SK-N-SH treated with all-trans-retinoic acid at 6 μM for 48 hours (cell line): ENCODE measurements at regions not wholly inside any gene's neighbourhood (a gene's known extent, or its start where the extent isn't known, plus 50 kb on each side); places are given as distances from the start of the nearest gene placed in this dataset.

ENCODE experiments used
- ATAC-seq: fragments of 200-7000 bp; cut with Tn5 transposase; 3 replicates; pipeline ENCODE4 v1.9.1; 2020; ENCODE audit warnings: mild to moderate bottlenecking, moderate library complexity
- ARNTL ChIP-seq: fragments of 450-650 bp; formaldehyde crosslinking; IDR thresholded peaks from 2 replicates; pipeline ENCODE4 v1.5.0; 2020; ENCODE audit warnings: low read depth, mild to moderate bottlenecking, moderate library complexity, borderline replicate concordance
- BACH2 ChIP-seq: fragments of 250-450 bp; sonication (Bioruptor Pico); IDR thresholded peaks from 2 replicates; pipeline ENCODE4 v1.9.0; 2021; ENCODE audit warnings: mild to moderate bottlenecking, borderline replicate concordance
- CSRNP3 ChIP-seq: fragments of 250-450 bp; sonication (Bioruptor Pico); IDR thresholded peaks from 2 replicates; pipeline ENCODE4 v1.5.1; 2021; ENCODE audit warnings: mild to moderate bottlenecking, moderate library complexity
- GLIS3 ChIP-seq: fragments of 250-450 bp; sonication (Bioruptor Pico); IDR thresholded peaks from 2 replicates; pipeline ENCODE4 v1.5.0; 2020; ENCODE audit warnings: mild to moderate bottlenecking, moderate library complexity
- ISL1 ChIP-seq: fragments of 250-450 bp; sonication (Bioruptor Pico); IDR thresholded peaks from 2 replicates; pipeline ENCODE4 v2.1.2; 2022; ENCODE audit warnings: mild to moderate bottlenecking, moderate library complexity
- OSR1 ChIP-seq: fragments of 250-450 bp; sonication (Bioruptor Pico); IDR thresholded peaks from 2 replicates; pipeline ENCODE4 v1.8.0; 2022; ENCODE audit warnings: moderate library complexity, mild to moderate bottlenecking, inconsistent platforms
- PATZ1 ChIP-seq: fragments of 250-450 bp; sonication (Bioruptor Pico); IDR thresholded peaks from 2 replicates; pipeline ENCODE4 v1.8.0; 2020; ENCODE audit warnings: mild to moderate bottlenecking, moderate library complexity, borderline replicate concordance
- POU6F1 ChIP-seq: fragments of 250-450 bp; sonication (Bioruptor Pico); IDR thresholded peaks from 2 replicates; pipeline ENCODE4 v1.8.0; 2021; ENCODE audit warnings: low read depth, mild to moderate bottlenecking, moderate library complexity, borderline replicate concordance
- PPARA ChIP-seq: fragments of 250-450 bp; sonication (Bioruptor Pico); IDR thresholded peaks from 2 replicates; pipeline ENCODE4 v1.5.0; 2020; ENCODE audit warnings: mild to moderate bottlenecking, borderline replicate concordance
- RARB ChIP-seq: fragments of 250-450 bp; sonication (Bioruptor Pico); IDR thresholded peaks from 2 replicates; pipeline ENCODE4 v1.8.0; 2021; ENCODE audit warnings: mild to moderate bottlenecking, moderate library complexity
- TCF4 ChIP-seq: fragments of 250-450 bp; sonication (Bioruptor Pico); IDR thresholded peaks from 2 replicates; pipeline ENCODE4 v1.8.0; 2021; ENCODE audit warnings: mild to moderate bottlenecking, moderate library complexity, borderline replicate concordance
- ZC3H10 ChIP-seq: fragments of 250-450 bp; sonication (Bioruptor Pico); IDR thresholded peaks from 2 replicates; pipeline ENCODE4 v1.5.1; 2021; ENCODE audit warnings: mild to moderate bottlenecking, moderate library complexity
- ZFP3 ChIP-seq: fragments of 250-450 bp; sonication (Bioruptor Pico); IDR thresholded peaks from 2 replicates; pipeline ENCODE4 v1.5.0; 2020; ENCODE audit warnings: mild to moderate bottlenecking, moderate library complexity
- ZNF565 ChIP-seq: fragments of 450-650 bp; formaldehyde crosslinking; conservative IDR thresholded peaks from 2 replicates; pipeline ENCODE4 v1.5.0; 2020; ENCODE audit warnings: low read depth, mild to moderate bottlenecking, moderate library complexity
- ZNF70 ChIP-seq: fragments of 450-650 bp; formaldehyde crosslinking; IDR thresholded peaks from 2 replicates; pipeline ENCODE4 v1.5.0; 2020; ENCODE audit warnings: mild to moderate bottlenecking, moderate library complexity
- ZNF8 ChIP-seq: fragments of 450-650 bp; formaldehyde crosslinking; IDR thresholded peaks from 2 replicates; pipeline ENCODE4 v1.5.0; 2020; ENCODE audit warnings: mild to moderate bottlenecking, moderate library complexity
- TF ChIP-seq, protein P1 (sequence below): fragments of 250-450 bp; sonication (Bioruptor Pico); IDR thresholded peaks from 2 replicates; pipeline ENCODE4 v1.5.1; 2020; ENCODE audit warnings: low read depth, mild to moderate bottlenecking, moderate library complexity
- TF ChIP-seq, protein P2 (sequence below): fragments of 250-450 bp; sonication (Bioruptor Pico); IDR thresholded peaks from 2 replicates; pipeline ENCODE4 v1.5.0; 2020; ENCODE audit warnings: mild to moderate bottlenecking, moderate library complexity

DNA sequence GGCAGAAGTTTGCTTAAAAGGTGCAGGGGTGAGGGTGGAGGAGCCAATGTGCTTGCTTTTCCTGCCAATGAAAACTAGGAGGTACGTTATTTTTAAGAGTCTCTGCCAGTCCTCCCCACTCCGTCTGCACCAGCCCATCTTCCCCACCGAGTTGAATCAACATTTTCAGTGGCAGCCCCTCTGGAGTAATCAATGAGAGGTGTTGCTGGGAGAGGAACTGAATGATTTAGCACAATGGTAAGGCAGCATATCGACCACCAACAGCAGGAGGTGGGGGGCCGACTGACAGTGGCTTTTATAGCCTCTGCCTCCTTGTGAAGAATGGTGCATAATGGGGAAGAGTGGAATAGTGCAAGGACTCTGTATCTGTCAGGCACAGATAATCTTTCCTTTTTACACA, 1465.0 kb upstream of the GOT2 start (continued):
- TF ChIP-seq, protein P1, sequence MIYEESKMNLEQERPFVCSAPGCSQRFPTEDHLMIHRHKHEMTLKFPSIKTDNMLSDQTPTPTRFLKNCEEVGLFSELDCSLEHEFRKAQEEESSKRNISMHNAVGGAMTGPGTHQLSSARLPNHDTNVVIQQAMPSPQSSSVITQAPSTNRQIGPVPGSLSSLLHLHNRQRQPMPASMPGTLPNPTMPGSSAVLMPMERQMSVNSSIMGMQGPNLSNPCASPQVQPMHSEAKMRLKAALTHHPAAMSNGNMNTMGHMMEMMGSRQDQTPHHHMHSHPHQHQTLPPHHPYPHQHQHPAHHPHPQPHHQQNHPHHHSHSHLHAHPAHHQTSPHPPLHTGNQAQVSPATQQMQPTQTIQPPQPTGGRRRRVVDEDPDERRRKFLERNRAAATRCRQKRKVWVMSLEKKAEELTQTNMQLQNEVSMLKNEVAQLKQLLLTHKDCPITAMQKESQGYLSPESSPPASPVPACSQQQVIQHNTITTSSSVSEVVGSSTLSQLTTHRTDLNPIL (CRISPR knock-in tag): no peak
- TF ChIP-seq PPARA (CRISPR knock-in tag): no peak
- no peak for TF ChIP-seq ZNF565

DNA sequence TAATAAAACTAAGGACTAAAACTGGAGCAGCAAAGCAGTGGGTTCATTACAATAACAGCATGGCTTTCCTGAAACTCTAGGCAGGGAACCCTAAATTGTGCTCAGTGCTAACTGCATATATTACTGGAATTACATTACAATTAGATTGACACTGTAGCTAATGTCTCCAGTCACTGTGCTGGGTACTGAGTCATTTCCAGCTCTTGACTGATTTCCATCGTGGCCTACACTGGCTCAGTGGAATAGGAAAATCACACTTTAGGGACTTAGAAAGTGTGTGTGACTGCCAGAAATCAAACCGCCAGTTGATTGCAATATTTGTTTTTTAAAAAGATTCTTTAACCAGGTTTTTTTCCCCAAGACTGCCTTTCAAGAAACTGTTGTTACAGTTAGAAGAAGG, 1447.4 kb upstream of the GOT2 start:
- no peak for TF ChIP-seq CSRNP3 (CRISPR knock-in tag)
- TF ChIP-seq, protein P2, sequence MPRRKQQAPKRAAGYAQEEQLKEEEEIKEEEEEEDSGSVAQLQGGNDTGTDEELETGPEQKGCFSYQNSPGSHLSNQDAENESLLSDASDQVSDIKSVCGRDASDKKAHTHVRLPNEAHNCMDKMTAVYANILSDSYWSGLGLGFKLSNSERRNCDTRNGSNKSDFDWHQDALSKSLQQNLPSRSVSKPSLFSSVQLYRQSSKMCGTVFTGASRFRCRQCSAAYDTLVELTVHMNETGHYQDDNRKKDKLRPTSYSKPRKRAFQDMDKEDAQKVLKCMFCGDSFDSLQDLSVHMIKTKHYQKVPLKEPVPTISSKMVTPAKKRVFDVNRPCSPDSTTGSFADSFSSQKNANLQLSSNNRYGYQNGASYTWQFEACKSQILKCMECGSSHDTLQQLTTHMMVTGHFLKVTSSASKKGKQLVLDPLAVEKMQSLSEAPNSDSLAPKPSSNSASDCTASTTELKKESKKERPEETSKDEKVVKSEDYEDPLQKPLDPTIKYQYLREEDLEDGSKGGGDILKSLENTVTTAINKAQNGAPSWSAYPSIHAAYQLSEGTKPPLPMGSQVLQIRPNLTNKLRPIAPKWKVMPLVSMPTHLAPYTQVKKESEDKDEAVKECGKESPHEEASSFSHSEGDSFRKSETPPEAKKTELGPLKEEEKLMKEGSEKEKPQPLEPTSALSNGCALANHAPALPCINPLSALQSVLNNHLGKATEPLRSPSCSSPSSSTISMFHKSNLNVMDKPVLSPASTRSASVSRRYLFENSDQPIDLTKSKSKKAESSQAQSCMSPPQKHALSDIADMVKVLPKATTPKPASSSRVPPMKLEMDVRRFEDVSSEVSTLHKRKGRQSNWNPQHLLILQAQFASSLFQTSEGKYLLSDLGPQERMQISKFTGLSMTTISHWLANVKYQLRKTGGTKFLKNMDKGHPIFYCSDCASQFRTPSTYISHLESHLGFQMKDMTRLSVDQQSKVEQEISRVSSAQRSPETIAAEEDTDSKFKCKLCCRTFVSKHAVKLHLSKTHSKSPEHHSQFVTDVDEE (CRISPR knock-in tag): no peak
- TF ChIP-seq, protein P1 (CRISPR knock-in tag): no peak

DNA sequence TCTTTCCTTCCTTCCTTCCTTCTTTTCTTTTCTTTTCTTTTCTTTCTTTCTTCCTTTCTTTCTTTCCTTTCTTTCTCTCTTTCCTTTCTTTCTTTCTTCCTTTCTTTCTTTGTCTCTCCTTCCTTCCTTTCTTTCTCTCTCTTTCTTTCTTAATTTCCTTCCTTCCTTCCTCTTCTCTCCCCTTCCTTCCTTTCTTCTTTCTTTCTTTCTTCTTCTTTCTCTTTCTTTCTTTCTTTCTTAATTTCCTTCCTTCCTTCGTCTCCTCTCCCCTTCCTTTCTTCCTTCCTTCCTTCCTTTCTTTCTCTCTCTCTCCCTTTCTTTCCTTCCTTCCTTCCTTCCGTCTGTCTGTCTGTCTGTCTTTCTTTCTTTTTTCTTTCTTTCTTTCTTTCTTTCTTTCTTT, 1446.5 kb upstream of the GOT2 start:
- TF ChIP-seq BACH2 (CRISPR knock-in tag) (no peak), CSRNP3 (CRISPR knock-in tag) (no peak), ISL1 (CRISPR knock-in tag) (no peak), ZFP3 (CRISPR knock-in tag) (no peak), ZC3H10 (no peak), POU6F1 (CRISPR knock-in tag) (no peak), ZNF70 (CRISPR knock-in tag) (no peak), OSR1 (no peak), ARNTL (CRISPR knock-in tag) (no peak), RARB (CRISPR knock-in tag) (no peak), PPARA (CRISPR knock-in tag) (no peak), ZNF8 (CRISPR knock-in tag) (no peak)
- TF ChIP-seq, protein P1 (CRISPR knock-in tag): no peak
- no peak for ATAC-seq

More for the DNA sequence above, 1447.4 kb upstream of the GOT2 start:
- ATAC-seq: no peak

- no peak for ATAC-seq
- TF ChIP-seq POU6F1 (CRISPR knock-in tag) (no peak), RARB (CRISPR knock-in tag) (no peak), GLIS3 (CRISPR knock-in tag) (no peak), TCF4 (CRISPR knock-in tag) (no peak), ZFP3 (CRISPR knock-in tag) (no peak), PATZ1 (CRISPR knock-in tag) (no peak), ARNTL (CRISPR knock-in tag) (no peak), CSRNP3 (CRISPR knock-in tag) (no peak), ZNF8 (CRISPR knock-in tag) (no peak)
Observed at GRCh38 chr16:60170196-60170595, 1436.1 kb upstream of the GOT2 start.
